T-cell (primary cell): ENCODE measurements at regions not wholly inside any gene's neighbourhood (a gene's known extent, or its start where the extent isn't known, plus 50 kb on each side); places are given as distances from the start of the nearest gene placed in this dataset.
"Not testable (repeated sequence)": the region's sequence is repeated elsewhere in the genome, so short reads cannot be mapped to it uniquely, and the experiment has no call there.

Experiments
- ATAC-seq, 4 experiments: fragments of 200-7000 bp in 3 of 4; fragments of 150-1000 bp in 1 of 4; cut with Tn5 transposase; replicated peaks in 1 of 4; 1 replicate in 3 of 4; 2 replicates in 1 of 4; pipeline ENCODE4 v1.10.0; 2021; ENCODE audit warnings: moderate library complexity in 3 of 4, mild to moderate bottlenecking in 2 of 4, moderate number of reproducible peaks in 1 of 4
- CTCF ChIA-PET, 2 donors: fragments of 300-600 bp; sonication (Branson Sonifier 250); formaldehyde crosslinking; loops; one replicate each; lab custom pipeline; 2022; ENCODE audit warnings: antibody characterized with exemption in 2 of 2; lab: Charles Lee
- POLR2A ChIA-PET, 2 donors: fragments of 300-600 bp; sonication (Branson Sonifier 250); formaldehyde crosslinking; loops; one replicate each; lab custom pipeline; 2022; ENCODE audit warnings: antibody characterized with exemption in 2 of 2; lab: Charles Lee
- DNase-seq, 35 experiments: peaks; one replicate each; pipeline versions ENCODE4 v3.0.0 to v3.0.0-alpha.2; 2013 to 2023
- H3K27ac ChIP-seq: one replicate; pipeline ENCODE4 v1.5.1; 2013; ENCODE audit warnings: low read length
- H3K27me3 ChIP-seq, 2 experiments: replicated peaks in 1 of 2; 1 replicate in 1 of 2; 2 replicates in 1 of 2; pipeline versions ENCODE4 v1.6.1 to v1.7.0; 2013; ENCODE audit warnings: low read length in 1 of 2, mixed read lengths in 1 of 2; ENCODE audit not compliant: control insufficient read depth in 2 of 2, insufficient read depth in 2 of 2; ENCODE audit errors: extremely low read depth in 1 of 2
- H3K36me3 ChIP-seq, 2 donors: 1 replicate in 1 of 2; 2 replicates in 1 of 2; pipeline versions ENCODE4 v1.6.1 to v1.7.0; 2013; ENCODE audit warnings: low read length in 1 of 2; ENCODE audit not compliant: control insufficient read depth in 2 of 2, insufficient read depth in 1 of 2; ENCODE audit errors: extremely low read depth in 1 of 2
- H3K4me1 ChIP-seq, 2 experiments: 1 replicate in 1 of 2; 2 replicates in 1 of 2; pipeline versions ENCODE4 v1.6.1 to v1.7.0; 2013; ENCODE audit warnings: low read length in 2 of 2, mixed read lengths in 1 of 2; ENCODE audit not compliant: insufficient read depth in 2 of 2, control insufficient read depth in 1 of 2; ENCODE audit errors: extremely low read depth in 1 of 2
- H3K4me3 ChIP-seq, 2 donors: 1 replicate in 1 of 2; 2 replicates in 1 of 2; pipeline versions ENCODE4 v1.5.1 to v1.7.0; 2013; ENCODE audit warnings: mild to moderate bottlenecking in 2 of 2, low read length in 1 of 2, moderate library complexity in 1 of 2; ENCODE audit not compliant: control insufficient read depth in 1 of 2; ENCODE audit errors: extremely low read depth in 1 of 2
- H3K9me3 ChIP-seq: 2 replicates; pipeline ENCODE4 v1.7.0; 2013
- H3K27ac Mint-ChIP-seq, 2 donors: one replicate each; pipeline ENCODE4 v1.8.0; 2020 to 2021; ENCODE audit warnings: mild to moderate bottlenecking in 2 of 2, mixed read lengths in 2 of 2
- H3K27me3 Mint-ChIP-seq, 2 donors: one replicate each; pipeline ENCODE4 v1.8.0; 2021 to 2022; ENCODE audit warnings: mixed read lengths in 2 of 2
- H3K36me3 Mint-ChIP-seq: one replicate; pipeline ENCODE4 v1.8.0; 2021; ENCODE audit warnings: mixed read lengths
- H3K4me1 Mint-ChIP-seq, 3 donors: one replicate each; pipeline ENCODE4 v1.8.0; 2020 to 2022; ENCODE audit warnings: mixed read lengths in 3 of 3, mild to moderate bottlenecking in 1 of 3
- H3K4me3 Mint-ChIP-seq, 3 donors: one replicate each; pipeline ENCODE4 v1.8.0; 2020 to 2022; ENCODE audit warnings: mild to moderate bottlenecking in 3 of 3, mixed read lengths in 3 of 3, moderate library complexity in 3 of 3
- H3K9me3 Mint-ChIP-seq, 3 donors: one replicate each; pipeline ENCODE4 v1.8.0; 2020 to 2022; ENCODE audit warnings: mixed read lengths in 3 of 3
- WGBS: methylation state at CpG from one replicate; pipeline ENCODE4 v1.1.5; 2013; ENCODE audit warnings: missing lambda C conversion rate; ENCODE audit not compliant: insufficient coverage; 5-methylcytosine and 5-hydroxymethylcytosine counted together

- Mint-ChIP-seq H3K36me3 (no peaks in the 10 kb centered on the region), H3K4me3 (no peak overlapping the region), H3K4me1 (no peaks in the 10 kb centered on the region), H3K27me3 (no peaks in the 10 kb centered on the region), H3K27ac (no peak overlapping the region), H3K9me3 (peaks cover 4 to 7% (median 4%) of the 10 kb centered on the region in 3 donors)
- H3K27me3 ChIP-seq: no peaks in the 10 kb centered on the region
- ATAC-seq (no peak), DNase-seq (no peak)
- no peaks in the 10 kb centered on the region for H3K4me1 ChIP-seq
- WGBS: no CpG with 5 or more reads among the region's 2 CpGs
- H3K27ac ChIP-seq: no peak overlapping the region
- no peaks in the 10 kb centered on the region for H3K9me3 ChIP-seq
- no peaks in the 10 kb centered on the region for H3K36me3 ChIP-seq
- ChIA-PET POLR2A (no interaction called here), CTCF (no interaction called here)
- H3K4me3 ChIP-seq: no peak overlapping the region
Observed at GRCh38 chr7:19552576-19552975, 156.3 kb downstream of the POLR1F start.

GRCh38 chr7:19549246-19549645, 159.6 kb downstream of the POLR1F start:
- H3K27ac ChIP-seq, H3K4me3 Mint-ChIP-seq, POLR2A ChIA-PET, ATAC-seq, H3K36me3 Mint-ChIP-seq, DNase-seq, H3K4me1 Mint-ChIP-seq, H3K36me3 ChIP-seq, H3K9me3 ChIP-seq, H3K27me3 ChIP-seq, H3K27me3 Mint-ChIP-seq, H3K27ac Mint-ChIP-seq, H3K4me1 ChIP-seq, CTCF ChIA-PET, H3K4me3 ChIP-seq: not testable (repeated sequence)
- WGBS: 3% methylated on average over 4 of the region's 5 CpGs
- H3K9me3 Mint-ChIP-seq: peaks cover 8 to 12% (median 11%) of the 10 kb centered on the region in 3 donors

GRCh38 chr7:19537942-19538401, 170.9 kb downstream of the POLR1F start:
- ATAC-seq: no peak
- Histone ChIP-seq H3K27me3 (no peaks in the 10 kb centered on the region), H3K36me3 (no peaks in the 10 kb centered on the region), H3K27ac (no peak overlapping the region), H3K4me1 (no peaks in the 10 kb centered on the region), H3K4me3 (no peak overlapping the region), H3K9me3 (no peaks in the 10 kb centered on the region)
- Mint-ChIP-seq H3K27ac (no peak overlapping the region), H3K9me3 (peaks cover 6 to 18% (median 8%) of the 10 kb centered on the region in 3 donors), H3K36me3 (no peaks in the 10 kb centered on the region), H3K4me3 (no peak overlapping the region), H3K27me3 (no peaks in the 10 kb centered on the region), H3K4me1 (no peaks in the 10 kb centered on the region)
- DNase-seq: no peak
- CTCF ChIA-PET: no interaction called here
- 92% methylated on average over 2 of the region's 4 CpGs for WGBS
- POLR2A ChIA-PET: no interaction called here

- ATAC-seq (no peak), DNase-seq (no peak)
- CTCF ChIA-PET: no interaction called here
- Mint-ChIP-seq H3K9me3 (peaks cover 7 to 11% (median 9%) of the 10 kb centered on the region in 3 donors), H3K4me1 (no peaks in the 10 kb centered on the region), H3K36me3 (no peaks in the 10 kb centered on the region), H3K27me3 (no peaks in the 10 kb centered on the region), H3K27ac (no peak overlapping the region), H3K4me3 (no peak overlapping the region)
- H3K27me3 ChIP-seq: no peaks in the 10 kb centered on the region
- no peaks in the 10 kb centered on the region for H3K36me3 ChIP-seq
- POLR2A ChIA-PET: no interaction called here
- no peak overlapping the region for H3K27ac ChIP-seq
- no CpG with 5 or more reads among the region's 1 CpG for WGBS
- no peaks in the 10 kb centered on the region for H3K4me1 ChIP-seq
- no peak overlapping the region for H3K4me3 ChIP-seq
- H3K9me3 ChIP-seq: no peaks in the 10 kb centered on the region
Observed at GRCh38 chr7:19533266-19533665, 175.6 kb downstream of the POLR1F start.

GRCh38 chr7:19530852-19531251, 178.0 kb downstream of the POLR1F start:
- H3K4me3 ChIP-seq: no peak overlapping the region
- no peaks in the 10 kb centered on the region for H3K36me3 ChIP-seq
- no peak for DNase-seq
- Mint-ChIP-seq H3K4me3 (no peak overlapping the region), H3K36me3 (no peaks in the 10 kb centered on the region), H3K27ac (no peak overlapping the region), H3K9me3 (peaks cover 9 to 11% (median 9%) of the 10 kb centered on the region in 3 donors), H3K4me1 (no peaks in the 10 kb centered on the region), H3K27me3 (no peaks in the 10 kb centered on the region)
- no peaks in the 10 kb centered on the region for H3K9me3 ChIP-seq
- H3K4me1 ChIP-seq: no peaks in the 10 kb centered on the region
- no CpG with 5 or more reads among the region's 3 CpGs for WGBS
- ATAC-seq: no peak
- CTCF ChIA-PET: no interaction called here
- H3K27me3 ChIP-seq: no peaks in the 10 kb centered on the region
- POLR2A ChIA-PET: no interaction called here
- H3K27ac ChIP-seq: no peak overlapping the region

GRCh38 chr7:19530261-19530660, 178.6 kb downstream of the POLR1F start:
- no peak overlapping the region for H3K4me3 Mint-ChIP-seq
- ChIA-PET CTCF (no interaction called here), POLR2A (no interaction called here)
- ATAC-seq: no peak
- H3K4me1 Mint-ChIP-seq: no peaks in the 10 kb centered on the region
- no peak for DNase-seq
- Histone ChIP-seq H3K27me3 (no peaks in the 10 kb centered on the region), H3K36me3 (no peaks in the 10 kb centered on the region), H3K9me3 (no peaks in the 10 kb centered on the region), H3K4me1 (no peaks in the 10 kb centered on the region), H3K27ac (no peak overlapping the region), H3K4me3 (no peak overlapping the region)
- H3K27me3 Mint-ChIP-seq: no peaks in the 10 kb centered on the region
- peaks cover 9 to 11% (median 9%) of the 10 kb centered on the region in 3 donors for H3K9me3 Mint-ChIP-seq
- no peaks in the 10 kb centered on the region for H3K36me3 Mint-ChIP-seq
- H3K27ac Mint-ChIP-seq: no peak overlapping the region

- H3K4me1 Mint-ChIP-seq: no peaks in the 10 kb centered on the region
Observed at GRCh38 chr7:19526639-19527038, 182.2 kb downstream of the POLR1F start.

More at GRCh38 chr7:19526639-19527038, 182.2 kb downstream of the POLR1F start:
- no peaks in the 10 kb centered on the region for H3K27me3 ChIP-seq
- no peaks in the 10 kb centered on the region for H3K36me3 ChIP-seq
- H3K27ac Mint-ChIP-seq: no peak overlapping the region
- H3K27ac ChIP-seq: no peak overlapping the region
- ATAC-seq (no peak), DNase-seq (no peak)
- 29% methylated on average over 1 of the region's 2 CpGs for WGBS
- no peak overlapping the region for H3K4me3 Mint-ChIP-seq
- H3K4me3 ChIP-seq: no peak overlapping the region
- peaks cover 0 to 5% (median 3%) of the 10 kb centered on the region in 3 donors for H3K9me3 Mint-ChIP-seq
- H3K27me3 Mint-ChIP-seq: no peaks in the 10 kb centered on the region
- ChIA-PET POLR2A (no interaction called here), CTCF (no interaction called here)
- H3K36me3 Mint-ChIP-seq: no peaks in the 10 kb centered on the region
- H3K4me1 ChIP-seq: no peaks in the 10 kb centered on the region
- no peaks in the 10 kb centered on the region for H3K9me3 ChIP-seq
